Occipital lobe (tissue), 1 donor: ENCODE measurements at regions not wholly inside any gene's neighbourhood (a gene's known extent, or its start where the extent isn't known, plus 50 kb on each side); places are given as distances from the start of the nearest gene placed in this dataset.

Source experiments
- DNase-seq: peaks from one replicate; lab custom pipeline; 2025; lab: John Stamatoyannopoulos, UW

DNA sequence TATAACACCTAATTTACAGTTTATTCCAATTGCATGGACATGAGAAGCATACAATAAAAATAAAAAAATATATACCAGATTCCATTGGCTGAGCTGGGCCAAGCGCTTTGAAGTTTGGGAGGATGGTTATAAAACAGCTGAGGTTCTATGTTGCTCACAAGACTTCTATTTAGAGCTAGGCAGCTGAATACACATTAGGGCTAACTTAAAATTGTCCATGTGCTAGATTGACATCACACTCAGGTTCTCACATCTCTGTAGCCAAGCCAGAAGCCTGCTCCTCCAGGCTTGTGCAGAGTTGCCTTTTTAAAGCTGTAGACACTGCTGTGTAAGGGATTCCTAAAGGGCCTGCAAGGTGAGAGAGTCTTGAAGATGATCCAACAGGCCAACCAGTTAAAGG lies 871.1 kb upstream of the FANCL start:
- no peak for DNase-seq

DNA sequence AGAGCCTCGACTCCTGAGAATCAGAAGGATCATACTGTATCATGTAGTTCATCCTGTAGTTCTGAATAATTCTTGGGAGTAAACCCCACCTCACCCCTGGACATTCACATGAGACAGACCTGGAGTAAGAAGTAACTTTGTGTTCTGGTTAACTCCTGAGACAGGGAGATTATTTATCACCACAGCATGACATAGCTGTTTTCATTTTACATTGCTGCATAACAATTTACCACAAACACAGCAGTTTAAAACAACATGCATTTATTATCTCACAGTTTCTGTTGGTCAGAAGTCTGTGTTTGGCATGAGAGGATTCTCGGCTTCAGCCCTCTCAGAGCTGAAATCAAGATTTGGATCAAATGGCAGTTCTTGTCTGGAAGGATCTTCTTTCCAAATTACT lies 855.8 kb upstream of the FANCL start:
- DNase-seq = no peak

DNA sequence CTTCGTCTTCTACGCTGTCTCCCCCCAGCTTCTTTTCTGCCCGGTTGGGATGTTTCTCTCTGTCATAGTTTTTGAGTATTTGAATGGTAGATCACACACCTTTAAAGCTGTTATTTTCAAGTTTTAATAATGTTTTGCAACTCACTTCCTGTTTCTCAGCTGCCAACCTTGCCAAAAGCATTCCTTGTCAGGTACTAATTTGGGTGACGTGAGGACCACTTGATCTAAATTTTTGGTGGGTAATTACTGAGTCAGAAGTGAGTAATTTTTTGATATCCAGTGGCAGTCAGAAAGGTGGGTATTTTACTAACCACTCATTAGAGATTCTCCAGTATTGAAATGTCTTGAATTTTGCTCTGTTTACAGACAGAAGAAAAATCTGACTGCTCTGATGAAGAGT lies 852.4 kb upstream of the FANCL start:
- no peak for DNase-seq

DNA sequence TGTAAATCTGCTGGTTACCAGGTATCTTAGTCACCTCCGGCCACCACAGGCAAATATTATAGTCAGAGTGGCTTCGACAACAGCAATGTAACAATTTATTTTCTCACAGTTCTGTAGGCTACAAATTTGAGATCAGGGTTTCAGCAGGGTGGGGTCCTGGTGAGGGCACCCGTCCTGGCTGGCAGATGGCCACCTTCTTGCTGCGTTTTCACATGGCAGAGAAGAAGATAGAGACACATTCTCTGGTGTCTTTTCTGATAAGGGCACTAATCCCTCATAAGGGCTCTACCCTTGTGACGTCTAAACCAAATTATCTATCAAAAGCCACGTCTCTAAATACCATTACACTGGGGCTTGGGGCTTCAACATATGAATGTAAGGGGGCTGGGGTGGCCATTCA lies 843.2 kb upstream of the FANCL start:
- DNase-seq = no peak

DNA sequence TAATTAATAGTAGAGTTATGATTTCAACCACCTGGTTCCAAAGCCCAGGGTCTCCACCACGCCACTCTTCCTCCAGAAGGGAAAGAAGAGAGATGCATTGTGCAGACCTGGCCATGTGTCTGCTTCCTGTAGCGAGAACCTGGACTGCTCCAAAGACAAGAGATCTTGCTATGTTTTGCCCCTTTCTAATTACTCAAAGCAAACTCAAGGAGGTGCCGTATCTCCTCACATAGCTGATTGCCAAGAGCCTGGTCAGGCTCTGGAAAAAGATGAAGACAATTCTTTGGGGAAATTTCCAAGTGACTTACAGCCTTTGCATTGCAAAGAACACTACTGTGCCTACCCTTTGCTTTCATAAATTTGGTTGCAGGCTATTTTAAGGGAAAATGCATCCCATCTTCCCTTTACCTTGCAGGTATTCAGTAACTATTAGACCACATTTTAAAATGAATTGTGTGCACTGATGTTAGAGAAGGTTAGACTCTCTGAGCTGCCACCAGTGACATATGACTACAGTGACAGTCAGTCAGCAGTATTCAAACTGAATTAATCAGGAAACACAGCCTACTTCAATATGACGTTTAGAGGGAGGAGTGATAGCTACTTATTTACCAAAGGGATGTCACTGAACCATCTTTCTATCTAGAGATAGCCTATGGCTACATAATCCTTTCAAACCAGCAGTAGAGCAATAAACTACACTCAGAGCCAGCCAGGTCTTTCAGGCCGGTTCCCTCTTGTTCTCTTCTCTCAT lies 842.1 kb upstream of the FANCL start:
- no peak for DNase-seq

DNA sequence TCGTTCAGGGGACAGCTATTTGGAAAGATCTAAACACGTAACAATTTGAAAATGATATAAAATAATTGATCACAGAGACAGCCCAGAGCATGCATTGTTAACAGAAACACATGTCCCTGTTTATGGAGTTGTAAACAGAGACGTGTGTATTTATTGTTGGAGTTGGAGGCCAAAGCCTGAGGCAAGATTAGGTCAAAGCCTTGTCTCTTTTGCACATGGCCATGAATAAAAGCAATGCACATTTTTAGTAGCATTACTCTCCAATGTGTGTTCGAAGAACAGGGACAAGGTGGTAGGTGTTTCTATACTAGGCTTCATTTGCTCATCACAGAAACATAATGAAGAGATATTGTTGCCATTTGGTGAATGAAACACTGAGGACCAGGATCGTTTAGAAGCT lies 841.5 kb upstream of the FANCL start:
- no peak for DNase-seq

DNA sequence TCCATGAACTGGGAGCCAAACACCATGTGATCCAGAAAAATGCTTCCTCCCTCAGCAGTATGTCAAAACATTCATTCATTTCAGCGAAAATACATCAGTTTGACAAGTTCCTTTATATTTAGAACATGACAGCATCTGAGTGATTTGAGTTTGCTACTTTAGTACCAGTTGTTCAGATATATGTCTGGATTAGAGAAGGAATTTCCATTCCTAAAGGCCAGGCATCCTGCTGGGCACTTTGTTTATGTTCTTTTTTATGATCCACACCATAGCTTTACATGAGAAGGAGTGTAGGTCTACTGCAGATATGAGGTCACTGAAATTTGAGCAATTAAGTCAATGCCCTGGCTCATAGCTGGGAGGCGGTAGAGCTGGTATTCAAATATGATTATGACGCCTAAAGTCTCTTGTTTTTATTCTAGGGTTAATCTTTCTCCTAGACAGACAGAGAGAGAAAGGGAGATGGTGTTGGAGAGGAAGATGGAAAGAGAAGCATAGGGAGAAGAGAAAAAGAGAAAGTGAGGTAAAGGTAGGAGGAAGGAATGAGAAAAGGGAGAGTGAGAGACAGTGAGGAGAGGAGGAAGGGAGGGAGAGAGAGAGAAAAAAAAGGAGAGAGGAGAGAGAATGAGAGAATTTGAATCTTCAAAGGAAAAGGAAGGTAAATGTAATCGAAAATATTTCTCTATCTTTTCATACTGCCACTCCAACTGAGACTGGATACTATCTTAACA lies 839.5 kb upstream of the FANCL start:
- DNase-seq = no peak

DNA sequence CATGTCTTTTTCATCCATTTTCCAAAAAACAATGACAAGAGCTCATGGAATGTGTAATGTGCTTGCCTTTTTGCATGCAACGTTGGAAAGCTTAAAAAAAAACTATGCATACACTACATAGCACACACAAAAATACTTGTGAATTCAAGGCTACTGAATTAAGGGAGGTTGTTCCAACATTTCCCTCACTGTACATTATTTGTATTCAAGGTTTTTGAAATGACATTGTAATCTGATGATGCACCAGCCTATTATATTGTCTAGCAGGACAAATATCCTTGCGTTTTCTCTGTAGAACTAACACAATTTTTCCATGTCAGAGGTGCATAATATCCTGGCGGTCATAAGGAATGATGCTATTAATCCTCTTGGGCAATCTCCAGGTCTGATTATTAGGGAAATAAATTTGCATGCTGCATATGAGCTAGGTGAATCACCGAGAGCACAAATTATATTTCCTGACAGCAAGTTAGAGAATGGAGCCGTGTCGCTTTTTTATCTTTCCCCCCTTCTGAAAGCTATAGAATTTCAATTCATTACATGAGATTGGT lies 836.9 kb upstream of the FANCL start:
- DNase-seq = no peak

DNA sequence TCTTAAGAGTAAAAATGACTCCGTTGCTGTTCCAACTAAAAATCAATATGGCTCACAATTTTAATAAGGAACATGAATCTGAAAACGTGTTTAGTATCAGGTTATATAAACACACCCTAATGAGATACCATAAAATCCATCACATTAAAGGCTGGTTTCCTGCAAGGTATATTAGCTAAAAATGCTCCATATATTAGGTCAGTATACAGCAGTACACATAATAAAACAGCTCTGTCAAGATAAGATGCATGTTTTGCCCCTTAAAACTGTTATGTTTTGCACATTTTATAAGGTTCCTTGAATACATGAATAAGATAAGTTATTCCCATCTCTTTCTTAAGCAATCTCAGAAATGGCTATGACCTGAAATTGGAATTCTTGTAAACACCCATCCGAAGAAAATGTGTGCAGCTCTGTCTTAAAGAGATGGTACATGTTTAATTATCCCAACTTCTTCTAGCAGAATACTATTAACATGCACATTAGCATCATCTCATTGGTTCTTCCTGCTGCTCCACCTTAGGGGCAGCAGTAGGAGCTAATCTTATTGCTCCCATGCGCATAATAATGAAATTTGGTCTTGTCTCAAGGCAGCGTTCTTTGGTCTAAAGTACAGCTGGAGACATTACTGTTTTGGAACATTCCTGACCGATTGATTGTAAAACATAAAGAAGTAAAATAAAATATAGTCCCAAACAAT lies 836.1 kb upstream of the FANCL start:
- DNase-seq = no peak

DNA sequence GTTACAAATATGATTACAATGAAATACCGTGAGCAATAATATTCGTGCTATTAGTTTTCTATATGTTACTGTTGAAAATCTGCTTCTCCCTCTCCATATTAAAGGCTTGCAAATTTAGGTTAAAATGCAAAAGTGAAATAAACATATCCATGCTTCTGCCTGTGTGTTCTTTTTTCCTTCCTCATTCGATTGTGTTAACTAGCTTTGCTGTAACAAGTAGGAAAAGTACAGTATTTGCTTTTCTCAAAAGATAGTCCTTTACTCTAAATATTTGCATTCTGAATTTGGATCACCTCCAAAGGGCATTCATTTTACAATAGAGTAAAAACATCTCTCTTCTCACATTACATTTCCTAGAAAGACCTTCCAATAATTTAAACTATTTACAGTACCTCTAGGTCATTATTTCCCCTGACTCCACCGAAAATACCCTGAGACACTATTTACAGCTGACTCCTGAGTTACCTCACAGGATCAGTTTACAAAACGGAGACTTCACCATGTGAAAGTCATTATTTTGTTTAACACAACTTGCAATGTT lies 835.0 kb upstream of the FANCL start:
- DNase-seq = no peak

DNA sequence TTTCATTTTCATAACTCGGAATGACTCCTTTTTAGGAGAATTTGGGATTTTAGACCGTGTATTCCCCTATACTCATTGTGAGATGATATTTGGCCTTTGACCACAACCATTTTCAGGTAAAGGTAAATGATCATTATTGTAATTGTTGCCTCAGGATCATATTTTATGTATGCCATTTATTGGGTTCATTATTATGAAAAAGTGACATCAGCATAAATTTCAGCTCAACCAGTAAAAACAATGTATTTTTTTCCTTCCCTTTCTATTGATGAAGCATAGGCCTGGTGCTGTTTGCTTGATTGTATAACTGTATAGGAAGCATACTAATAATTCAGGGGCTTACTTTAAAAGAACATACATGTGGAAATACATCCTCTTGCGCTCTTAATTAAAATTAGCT lies 832.9 kb upstream of the FANCL start:
- DNase-seq = no peak

DNA sequence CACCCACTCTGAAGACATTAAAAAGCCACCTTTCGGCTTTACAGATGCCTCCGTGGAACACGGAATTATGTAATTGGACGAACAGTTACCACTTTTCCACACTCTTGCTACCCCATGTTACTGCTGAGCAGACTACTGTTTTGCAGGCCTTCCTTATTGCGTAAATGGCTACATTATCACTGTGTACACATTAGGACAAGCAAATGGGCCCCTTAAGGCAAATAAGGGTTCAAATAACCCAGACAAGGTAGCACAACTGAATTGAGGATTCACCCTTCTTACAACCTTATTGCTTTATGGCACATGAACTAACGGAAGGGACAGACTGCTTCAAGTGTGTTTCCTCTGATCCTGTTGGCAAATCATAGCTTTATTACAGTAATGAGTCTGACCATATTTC lies 832.2 kb upstream of the FANCL start:
- no peak for DNase-seq

DNA sequence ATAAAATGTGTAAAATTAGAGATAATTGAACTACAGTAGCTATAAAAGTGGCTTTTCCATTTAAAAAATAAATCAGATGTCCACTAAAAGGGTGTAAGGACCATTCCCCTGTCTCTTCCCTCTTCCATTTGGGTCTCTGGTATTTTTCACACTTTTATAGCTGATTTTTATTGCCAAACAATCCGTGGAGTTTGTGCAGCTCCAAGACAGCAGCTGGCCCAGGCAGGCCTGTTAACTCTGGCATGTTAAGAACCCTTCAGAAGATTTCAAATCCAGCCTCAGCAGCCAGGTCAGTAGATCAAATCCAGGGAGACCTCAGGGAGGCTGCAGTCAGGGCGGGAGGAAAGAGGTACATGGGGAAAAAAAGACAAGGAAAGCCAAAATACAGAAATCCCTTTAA lies 827.1 kb upstream of the FANCL start:
- DNase-seq = no peak

DNA sequence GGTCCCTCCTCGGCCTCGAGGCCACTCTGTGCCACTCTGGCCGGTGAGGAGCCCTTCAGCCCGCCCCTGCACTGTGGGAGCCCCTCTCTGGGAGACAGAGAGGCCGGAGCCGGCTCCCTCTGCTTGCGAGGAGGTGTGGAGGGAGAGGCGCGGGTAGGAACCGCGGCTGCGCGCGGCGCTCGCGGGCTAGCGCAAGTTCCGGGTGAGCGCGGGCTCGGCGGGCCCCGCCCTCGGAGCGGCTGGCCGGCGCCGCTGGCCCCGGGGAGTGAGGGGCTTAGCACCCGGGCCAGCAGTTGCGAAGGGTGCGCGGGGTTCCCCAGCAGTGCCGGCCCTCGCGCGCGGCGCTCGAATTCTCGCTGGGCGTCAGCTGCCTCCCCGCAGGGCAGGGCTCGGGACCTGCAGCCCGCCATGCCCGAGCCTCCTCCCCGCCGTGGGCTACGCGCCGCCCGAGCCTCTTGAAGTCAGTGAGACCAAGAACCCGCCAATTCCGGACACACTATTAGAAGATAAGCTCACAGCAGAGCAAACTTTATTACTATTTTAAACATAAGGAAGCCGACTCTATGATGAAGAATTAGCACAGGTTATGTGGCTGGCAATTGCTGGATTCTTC lies 825.8 kb upstream of the FANCL start:
- no peak for DNase-seq

DNA sequence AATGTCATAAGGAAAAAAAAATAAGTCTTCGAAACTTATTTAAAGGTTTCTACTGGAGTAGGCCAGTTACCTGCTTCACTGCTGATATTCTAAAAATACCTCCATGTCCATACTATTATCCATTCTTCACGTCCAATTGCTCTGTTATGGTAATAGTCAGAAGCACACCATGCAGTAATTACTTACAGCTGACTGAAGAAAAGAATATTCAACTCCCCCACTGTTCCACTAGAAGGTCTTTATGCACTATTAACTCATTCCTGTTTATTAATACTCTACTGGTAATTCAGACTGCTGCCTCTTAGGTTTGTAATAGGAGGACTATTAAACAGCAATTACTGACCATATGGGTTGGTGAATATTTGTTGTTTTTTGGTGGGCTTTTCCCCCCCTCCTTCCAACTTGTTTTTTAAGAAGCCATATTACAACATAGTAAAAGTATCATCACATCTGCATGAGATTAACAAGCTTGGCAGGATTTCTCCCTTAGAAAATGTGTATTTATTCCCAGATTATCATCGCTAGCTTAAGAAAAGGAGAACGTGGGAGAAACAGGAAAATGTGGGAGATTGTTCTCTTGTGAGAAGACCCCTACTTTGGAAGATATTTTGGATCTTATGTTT lies 806.4 kb upstream of the FANCL start:
- no peak for DNase-seq

DNA sequence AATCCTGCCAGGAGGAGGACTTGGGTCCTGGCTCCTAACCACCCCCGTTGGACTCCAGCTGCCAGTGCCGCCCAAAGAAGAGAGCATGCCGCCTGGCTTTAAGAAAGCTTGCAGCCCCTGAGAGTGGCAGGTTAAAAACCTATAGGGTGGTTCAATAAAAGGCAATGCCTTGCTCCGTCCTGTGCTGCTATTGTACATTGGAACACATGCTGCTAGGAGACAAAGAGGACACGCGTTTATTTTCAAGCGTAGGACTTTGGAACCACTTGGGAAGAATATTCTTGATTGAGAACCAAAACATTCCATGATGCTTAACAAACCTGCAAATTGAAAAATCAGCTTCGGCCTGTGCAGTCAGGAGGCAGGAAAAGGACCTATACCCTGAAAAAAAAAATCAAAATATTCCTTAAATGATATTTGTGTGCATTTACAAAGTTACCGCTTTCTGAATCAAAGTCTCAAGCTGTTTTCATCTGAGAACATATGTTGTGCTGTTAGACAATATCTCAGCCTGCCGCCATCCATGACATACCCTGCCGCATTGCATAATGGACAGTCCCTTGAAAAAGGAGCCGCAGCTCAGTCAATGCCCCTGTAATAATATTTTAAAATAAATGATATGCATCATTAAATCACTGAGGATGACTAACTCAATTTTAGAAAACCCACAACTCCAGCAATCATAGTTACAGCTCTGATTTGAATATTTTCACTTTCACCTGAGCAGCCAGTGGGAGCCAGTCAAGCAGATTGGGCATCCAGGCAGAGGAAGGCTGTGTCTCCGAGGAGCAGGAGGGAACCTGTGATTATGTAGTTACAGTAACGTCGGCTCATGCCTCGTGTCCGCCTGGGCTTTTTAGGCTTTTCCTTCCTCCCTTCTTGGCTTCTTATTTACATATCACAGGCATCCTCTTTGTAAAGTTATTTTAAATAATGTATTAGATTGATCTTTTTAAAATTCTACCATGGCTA lies 805.6 kb upstream of the FANCL start:
- DNase-seq = no peak

DNA sequence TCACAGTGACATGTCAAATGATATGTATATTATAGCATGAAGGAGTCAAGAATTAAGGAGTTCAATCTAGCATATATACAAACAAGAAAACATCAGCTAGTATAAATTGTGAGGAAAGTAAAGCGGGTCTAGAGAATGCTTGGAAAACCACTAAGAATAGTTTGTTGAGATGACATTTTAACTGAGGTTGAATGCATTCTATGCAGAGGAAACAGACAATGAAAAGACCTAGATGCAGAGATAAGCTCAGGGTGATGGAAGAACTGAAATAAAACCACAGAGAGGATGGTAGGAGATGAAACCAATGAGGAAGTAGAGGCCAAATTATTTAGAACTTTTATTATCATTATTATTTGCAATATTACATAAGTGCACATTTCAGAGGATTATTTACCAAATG lies 803.6 kb upstream of the FANCL start:
- no peak for DNase-seq

DNA sequence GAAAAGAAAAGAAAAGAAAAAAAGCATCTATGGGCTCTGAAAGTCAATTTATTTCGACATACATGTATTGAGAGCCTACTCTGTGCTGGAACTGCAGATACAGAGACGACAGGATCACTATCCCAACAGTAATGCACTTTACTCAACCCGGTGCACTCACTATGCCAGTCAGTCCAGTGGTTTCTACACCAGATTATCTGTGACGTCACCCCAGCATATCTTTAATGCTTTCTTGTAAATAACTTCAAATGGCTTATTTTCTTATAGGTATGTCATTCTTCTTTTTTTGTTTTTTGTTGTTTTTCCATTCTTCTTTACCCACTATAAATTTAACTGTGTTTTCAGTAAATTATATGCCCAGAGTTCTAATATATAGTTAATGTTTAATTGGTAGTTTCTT lies 800.0 kb upstream of the FANCL start:
- no peak for DNase-seq

DNA sequence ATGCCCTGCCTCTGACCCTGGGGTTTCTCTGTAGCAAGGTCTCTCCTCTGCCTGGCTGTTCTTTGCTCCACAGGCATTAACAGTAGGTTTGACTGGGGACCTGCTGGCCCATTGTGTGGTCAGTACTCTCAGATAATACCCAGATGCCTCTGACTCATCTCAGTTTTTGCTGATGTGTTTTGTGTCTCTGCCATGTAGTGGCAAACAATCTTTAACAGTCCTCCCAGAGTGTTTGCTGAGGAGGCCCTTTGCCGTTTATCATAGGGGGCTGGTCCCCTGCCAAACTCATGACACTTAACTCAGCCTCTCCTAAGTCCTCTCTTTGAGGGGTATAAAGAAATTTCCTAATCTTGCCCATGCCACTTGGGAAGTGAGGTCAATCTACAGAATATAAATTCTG lies 793.7 kb upstream of the FANCL start:
- no peak for DNase-seq

DNA sequence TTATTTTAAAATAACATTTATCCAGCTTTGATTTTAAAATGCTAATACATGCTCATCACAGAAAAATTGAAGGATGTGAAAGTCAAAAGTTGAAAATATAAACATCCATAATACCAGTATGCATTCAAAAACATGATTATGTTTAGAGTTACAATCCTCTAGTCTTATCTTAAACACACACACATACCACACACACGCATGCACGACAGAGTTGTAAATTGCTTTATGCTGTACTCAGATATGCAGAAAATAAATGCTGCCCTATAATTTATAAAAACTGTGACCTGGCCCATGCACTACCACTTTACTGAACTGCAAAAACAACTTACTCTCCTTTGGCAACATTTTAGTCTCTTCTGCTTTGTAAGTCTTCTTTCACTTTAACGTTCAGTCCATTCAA lies 793.0 kb upstream of the FANCL start:
- DNase-seq = no peak
